Spleen (tissue), 11 donors: ENCODE measurements at regions not wholly inside any gene's neighbourhood (a gene's known extent, or its start where the extent isn't known, plus 50 kb on each side); places are given as distances from the start of the nearest gene placed in this dataset.

Experiments
- DNase-seq: peaks from one replicate; pipeline ENCODE4 v3.0.0-alpha.2; 2020
- H3K27ac ChIP-seq, 8 donors: fragments of 200-600 bp; sonication (generic) in 7 of 8; 1 replicate in 4 of 8; 2 replicates in 4 of 8; pipeline versions ENCODE4 v1.5.0 to v1.8.0; 2016 to 2021; ENCODE audit warnings: inconsistent platforms in 4 of 8, mild to moderate bottlenecking in 4 of 8, moderate library complexity in 1 of 8
- H3K27me3 ChIP-seq, 7 donors: fragments of 200-600 bp; sonication (generic) in 6 of 7; replicated peaks in 1 of 7; 1 replicate in 4 of 7; 2 replicates in 3 of 7; pipeline versions ENCODE4 v1.5.0 to v1.8.0; 2016 to 2021; ENCODE audit warnings: inconsistent platforms in 3 of 7, mild to moderate bottlenecking in 1 of 7
- H3K36me3 ChIP-seq, 6 donors: fragments of 200-600 bp; sonication (generic) in 5 of 6; 1 replicate in 4 of 6; 2 replicates in 2 of 6; pipeline versions ENCODE4 v1.5.0 to v1.8.0; 2016 to 2021; ENCODE audit warnings: inconsistent platforms in 2 of 6
- H3K4me1 ChIP-seq, 6 donors: fragments of 200-600 bp; sonication (generic) in 5 of 6; 1 replicate in 3 of 6; 2 replicates in 3 of 6; pipeline versions ENCODE4 v1.5.0 to v1.8.0; 2016 to 2021; ENCODE audit warnings: inconsistent platforms in 3 of 6
- H3K4me3 ChIP-seq, 8 donors: fragments of 200-600 bp; sonication (generic) in 7 of 8; 1 replicate in 4 of 8; 2 replicates in 4 of 8; pipeline versions ENCODE4 v1.5.0 to v1.8.0; 2016 to 2021; ENCODE audit warnings: inconsistent platforms in 4 of 8, mild to moderate bottlenecking in 4 of 8, moderate library complexity in 2 of 8
- H3K9me3 ChIP-seq, 8 donors: fragments of 200-600 bp; sonication (generic) in 7 of 8; 1 replicate in 4 of 8; 2 replicates in 4 of 8; pipeline versions ENCODE4 v1.5.0 to v1.8.0; 2016 to 2021; ENCODE audit warnings: inconsistent platforms in 4 of 8
- CTCF ChIP-seq, 11 experiments: fragments of 200-600 bp in 7 of 11; fragments of 450-650 bp in 4 of 11; sonication (generic) in 4 of 11; IDR thresholded peaks in 8 of 11; conservative IDR thresholded peaks in 3 of 11; 1 replicate in 7 of 11; 2 replicates in 4 of 11; pipeline versions ENCODE4 v1.4.0 to v1.8.0; 2016 to 2021; ENCODE audit warnings: antibody characterized with exemption in 11 of 11, inconsistent platforms in 4 of 11, mild to moderate bottlenecking in 1 of 11
- POLR2A ChIP-seq, 3 donors: fragments of 450-650 bp; IDR thresholded peaks; one replicate each; pipeline ENCODE4 v1.5.1; 2017; ENCODE audit warnings: antibody characterized with exemption in 3 of 3, mild to moderate bottlenecking in 1 of 3
- POLR2AphosphoS5 ChIP-seq, 3 donors: sonication (generic); formaldehyde crosslinking; IDR thresholded peaks; one replicate each; pipeline ENCODE4 v1.5.1; 2017; ENCODE audit warnings: antibody characterized with exemption in 3 of 3
- WGBS, 5 donors: extraction: QIAGEN DNeasy Blood & Tissue Kit in 3 of 5; methylation state at CpG; one replicate each; pipeline versions ENCODE4 v1.1.5 to v1.1.7; 2013 to 2018; 5-methylcytosine and 5-hydroxymethylcytosine counted together
- intact Hi-C: fragments of 100-400 bp; cut with DNase I; formaldehyde crosslinking; loops from one replicate; pipeline ENCODE4 v1.15.0; 2023; ENCODE audit warnings: low total_unique reads
- donor health status: healthy with polysubstance abuse.
- donor health status: DM: no; HTN: no; CAD: no; lungs with moderate emphysema.
- donor health status: DM: no; HTN: no; CAD: no.
- donor health status: Bipolar disorder and iron deficiency.
- donor health status: healthy.
- donor health status: DM: no; HTN: no; CAD: no.
- donor health status: DM: yes; HTN: yes; CAD: no.

- WGBS, 5 donors: 64 to 86% (median 74%) methylated on average over 2 of the region's 2 CpGs
- H3K4me3 ChIP-seq: no peak overlapping the region
- DNase-seq: no peak
- no peaks in the 10 kb centered on the region for H3K9me3 ChIP-seq
- H3K27ac ChIP-seq: no peak overlapping the region
- H3K36me3 ChIP-seq: no peaks in the 10 kb centered on the region
- H3K4me1 ChIP-seq: no peaks in the 10 kb centered on the region
- no peaks in the 10 kb centered on the region for H3K27me3 ChIP-seq
- no peak for TF ChIP-seq CTCF (IDR thresholded peaks at IDR 0.05 in 8 of 11, conservative IDR thresholded peaks at IDR 0.05 in 3 of 11)
- no peak for TF ChIP-seq POLR2AphosphoS5 (IDR thresholded peaks at IDR 0.05)
- TF ChIP-seq POLR2A (IDR thresholded peaks at IDR 0.05): no peak
- intact Hi-C loops: no loop called here
These were observed 119.1 kb upstream of the IRX6 start for GRCh38 chr16:55204923-55205322.

- DNase-seq: no peak
- no peaks in the 10 kb centered on the region for H3K9me3 ChIP-seq
- H3K4me3 ChIP-seq: no peak overlapping the region
- no peaks in the 10 kb centered on the region for H3K36me3 ChIP-seq
- TF ChIP-seq POLR2A (IDR thresholded peaks at IDR 0.05) (no peak), POLR2AphosphoS5 (IDR thresholded peaks at IDR 0.05) (no peak), CTCF (IDR thresholded peaks at IDR 0.05 in 8 of 11, conservative IDR thresholded peaks at IDR 0.05 in 3 of 11) (no peak)
- 49 to 67% (median 59%) methylated on average over 6 to 7 of the region's 7 CpGs for WGBS, 5 donors
- intact Hi-C loops: no loop called here
- no peaks in the 10 kb centered on the region for H3K27me3 ChIP-seq
- H3K4me1 ChIP-seq: no peaks in the 10 kb centered on the region
- H3K27ac ChIP-seq: no peak overlapping the region
These were observed 116.1 kb upstream of the IRX6 start for GRCh38 chr16:55207693-55208428.

GRCh38 chr16:55209626-55210025, 114.4 kb upstream of the IRX6 start:
- TF ChIP-seq POLR2A (IDR thresholded peaks at IDR 0.05): no peak
- WGBS, 5 donors: 85 to 90% (median 88%) methylated on average over 6 of the region's 6 CpGs
- H3K9me3 ChIP-seq: no peaks in the 10 kb centered on the region

GRCh38 chr16:55212791-55213190, 111.2 kb upstream of the IRX6 start:
- intact Hi-C loops: no loop called here
- Histone ChIP-seq H3K36me3 (no peaks in the 10 kb centered on the region), H3K27ac (no peak overlapping the region), H3K27me3 (peaks cover 0 to 1% (median 0%) of the 10 kb centered on the region in 7 donors), H3K4me1 (no peaks in the 10 kb centered on the region), H3K9me3 (no peaks in the 10 kb centered on the region), H3K4me3 (no peak overlapping the region)
- no peak for DNase-seq
- TF ChIP-seq POLR2A (IDR thresholded peaks at IDR 0.05) (no peak), POLR2AphosphoS5 (IDR thresholded peaks at IDR 0.05) (no peak)
- WGBS, 5 donors: 55 to 89% (median 72%) methylated on average over 2 of the region's 2 CpGs

More at GRCh38 chr16:55209626-55210025, 114.4 kb upstream of the IRX6 start:
- no peak for DNase-seq
- intact Hi-C loops: no loop called here
- Histone ChIP-seq H3K27me3 (no peaks in the 10 kb centered on the region), H3K4me1 (no peaks in the 10 kb centered on the region), H3K4me3 (no peak overlapping the region), H3K27ac (no peak overlapping the region), H3K36me3 (no peaks in the 10 kb centered on the region)

- H3K9me3 ChIP-seq: no peaks in the 10 kb centered on the region
- no peak overlapping the region for H3K4me3 ChIP-seq
- H3K36me3 ChIP-seq: no peaks in the 10 kb centered on the region
- H3K4me1 ChIP-seq: no peaks in the 10 kb centered on the region
- H3K27me3 ChIP-seq: peaks cover 0 to 5% (median 0%) of the 10 kb centered on the region in 7 donors
- no peak for DNase-seq
- WGBS, 5 donors: 7 to 33% (median 30%) methylated on average over 2 of the region's 2 CpGs
- TF ChIP-seq CTCF (IDR thresholded peaks at IDR 0.05 in 8 of 11, conservative IDR thresholded peaks at IDR 0.05 in 3 of 11): no peak
- TF ChIP-seq POLR2AphosphoS5 (IDR thresholded peaks at IDR 0.05): no peak
- TF ChIP-seq POLR2A (IDR thresholded peaks at IDR 0.05): no peak
- no peak overlapping the region for H3K27ac ChIP-seq
- intact Hi-C loops: no loop called here
These were observed 109.6 kb upstream of the IRX6 start for GRCh38 chr16:55214412-55214811.
